Large intestine (tissue), 3 donors: ENCODE measurements at regions not wholly inside any gene's neighbourhood (a gene's known extent, or its start where the extent isn't known, plus 50 kb on each side); places are given as distances from the start of the nearest gene placed in this dataset.
"Not testable (repeated sequence)": the region's sequence is repeated elsewhere in the genome, so short reads cannot be mapped to it uniquely, and the experiment has no call there.

ENCODE experiments used
- DNase-seq, 2 donors: peaks; one replicate each; pipeline versions ENCODE4 v3.0.0 to v3.0.0-alpha.2; 2013
- H3K27ac ChIP-seq: one replicate; pipeline ENCODE4 v1.5.1; 2013; ENCODE audit warnings: low read length
- H3K27me3 ChIP-seq: 2 replicates; pipeline ENCODE4 v1.6.1; 2013; ENCODE audit warnings: low read length; ENCODE audit not compliant: control insufficient read depth, insufficient read depth
- H3K36me3 ChIP-seq: 2 replicates; pipeline ENCODE4 v1.6.1; 2013; ENCODE audit warnings: low read length; ENCODE audit not compliant: control insufficient read depth, insufficient read depth
- H3K4me1 ChIP-seq: one replicate; pipeline ENCODE4 v1.6.1; 2013; ENCODE audit warnings: low read length; ENCODE audit not compliant: control insufficient read depth, insufficient read depth
- H3K4me3 ChIP-seq: one replicate; pipeline ENCODE4 v1.5.1; 2013; ENCODE audit warnings: low read length
- H3K9me3 ChIP-seq: one replicate; pipeline ENCODE4 v1.6.1; 2013; ENCODE audit warnings: mild to moderate bottlenecking, low read depth, low read length, moderate library complexity; ENCODE audit not compliant: control insufficient read depth
- WGBS: methylation state at CpG from one replicate; pipeline ENCODE4 v1.1.5; 2013; ENCODE audit warnings: low lambda C conversion rate; ENCODE audit not compliant: insufficient coverage; 5-methylcytosine and 5-hydroxymethylcytosine counted together

DNA sequence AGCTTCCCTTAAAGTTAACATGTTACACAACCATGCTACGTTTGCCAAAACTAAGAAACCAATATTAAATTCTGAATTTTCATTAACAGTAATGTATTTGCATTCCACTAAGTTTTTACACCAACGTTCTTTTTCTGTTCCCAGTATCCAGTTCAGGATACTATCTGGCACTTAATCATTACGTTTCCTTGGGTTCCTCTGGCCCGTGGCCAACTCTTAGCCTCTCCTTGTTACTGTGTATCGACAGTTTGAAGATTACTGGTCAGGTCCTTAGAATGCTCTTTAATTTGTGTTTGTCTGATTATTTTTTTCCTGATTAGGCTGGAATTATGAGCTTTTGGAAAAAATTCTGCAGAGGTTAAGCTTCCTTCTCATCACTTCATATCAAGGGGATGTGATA, 95.5 kb downstream of the GOLGA8K start:
- not testable (repeated sequence) for H3K36me3 ChIP-seq, DNase-seq, H3K9me3 ChIP-seq, H3K4me3 ChIP-seq, H3K4me1 ChIP-seq, H3K27ac ChIP-seq, H3K27me3 ChIP-seq
- WGBS = no CpG with 5 or more reads among the region's 5 CpGs

DNA sequence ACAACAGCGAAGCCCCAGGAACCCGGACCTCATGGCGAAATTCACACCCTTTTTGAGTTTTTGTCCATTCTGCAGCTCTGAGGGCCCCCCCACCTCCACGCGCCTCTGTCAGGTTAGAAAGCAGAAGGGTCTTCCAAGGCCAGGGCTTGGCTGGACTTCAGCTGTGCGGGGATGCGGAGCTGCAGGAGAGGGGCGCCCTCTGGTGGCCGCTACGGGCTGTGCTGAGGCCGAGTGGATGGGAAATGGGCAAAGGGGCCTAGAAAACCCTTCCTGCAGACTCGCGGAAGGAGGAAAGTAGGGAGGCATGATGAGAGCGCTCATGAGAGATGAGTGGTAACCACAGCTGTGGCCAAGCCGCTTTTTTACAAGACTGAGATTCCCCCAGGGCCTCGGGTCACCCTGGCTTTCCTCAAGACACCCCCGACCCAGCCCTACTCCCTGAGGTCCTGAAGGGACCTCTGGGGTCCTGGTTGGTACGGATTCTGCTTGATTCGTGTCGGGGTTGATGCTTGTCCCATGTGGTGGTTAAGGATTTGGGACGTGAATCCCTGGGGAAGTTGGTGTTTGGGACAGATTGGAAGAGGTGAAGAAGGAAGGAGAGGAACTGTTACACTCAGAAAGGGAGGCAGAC, 126.8 kb downstream of the GOLGA8K start:
- H3K9me3 ChIP-seq, H3K4me1 ChIP-seq, H3K4me3 ChIP-seq, H3K27ac ChIP-seq, H3K27me3 ChIP-seq, H3K36me3 ChIP-seq: not testable (repeated sequence)
- DNase-seq = peak in 1 of 2 donors; percentile 0
- no CpG with 5 or more reads among the region's 21 CpGs for WGBS

DNA sequence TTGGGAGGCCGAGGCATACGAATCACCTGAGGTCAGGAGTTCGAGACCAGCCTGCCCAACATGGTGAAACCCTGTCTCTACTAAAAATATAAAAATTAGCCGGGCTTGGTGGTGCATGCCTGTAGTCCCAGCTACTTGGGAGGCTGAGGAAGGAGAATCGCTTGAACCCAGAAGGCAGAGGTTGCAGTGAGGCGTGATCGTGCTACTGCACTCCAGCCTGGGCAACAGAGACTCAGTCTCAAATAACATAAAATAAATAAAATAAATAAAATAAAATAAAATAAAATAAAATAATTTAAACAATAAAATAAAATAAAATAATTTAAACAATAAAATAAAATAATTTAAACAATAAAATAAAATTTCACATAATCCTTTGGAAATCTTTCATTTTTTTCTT, 149.1 kb downstream of the GOLGA8K start:
- H3K4me3 ChIP-seq, H3K36me3 ChIP-seq, H3K4me1 ChIP-seq, DNase-seq, H3K27me3 ChIP-seq, H3K9me3 ChIP-seq, H3K27ac ChIP-seq: not testable (repeated sequence)
- no CpG with 5 or more reads among the region's 7 CpGs for WGBS

DNA sequence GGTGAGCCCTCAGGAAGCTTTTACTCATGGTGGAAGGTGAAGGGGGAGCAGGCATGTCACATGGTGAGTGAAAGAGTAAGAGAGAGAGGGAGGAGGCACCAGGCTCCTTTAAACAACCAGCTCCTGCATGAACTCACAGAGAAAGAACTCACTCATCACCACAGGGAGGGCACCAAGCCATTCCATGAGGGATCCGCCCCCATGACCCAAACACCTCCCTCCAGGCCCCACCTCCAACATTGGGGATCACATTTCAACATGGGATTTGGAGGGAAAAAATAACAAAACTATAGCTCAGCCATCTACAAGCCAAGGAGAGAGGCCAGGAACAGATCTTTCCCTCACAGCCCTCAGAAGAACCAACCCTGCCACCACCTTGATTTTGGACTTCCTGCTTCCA, 153.9 kb downstream of the GOLGA8K start:
- not testable (repeated sequence) for H3K4me3 ChIP-seq, H3K4me1 ChIP-seq, DNase-seq, H3K27ac ChIP-seq, H3K9me3 ChIP-seq, H3K36me3 ChIP-seq, H3K27me3 ChIP-seq
- no CpG with 5 or more reads among the region's 1 CpG for WGBS

DNA sequence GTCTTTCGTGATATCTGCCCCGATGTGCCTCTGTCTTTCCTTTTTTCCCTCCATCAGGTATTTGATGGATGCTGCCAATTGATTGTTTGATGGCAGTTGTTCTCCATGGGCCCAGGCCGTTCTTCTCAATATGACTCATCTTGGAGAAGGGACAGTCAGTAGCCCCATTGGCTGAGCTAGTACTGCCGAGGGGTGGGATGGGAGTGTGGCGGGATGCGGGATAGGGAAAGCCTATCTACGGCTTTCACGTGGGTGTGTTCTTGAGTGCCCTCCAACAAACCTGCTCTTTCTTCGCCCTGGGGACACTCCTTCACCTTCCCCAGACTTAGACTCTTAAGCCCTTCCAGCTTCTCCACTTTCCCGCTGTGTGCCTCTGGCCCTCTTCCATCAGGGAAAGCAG, 159.4 kb downstream of the GOLGA8K start:
- WGBS = no CpG with 5 or more reads among the region's 10 CpGs
- not testable (repeated sequence) for H3K4me1 ChIP-seq, H3K27me3 ChIP-seq, H3K27ac ChIP-seq, DNase-seq, H3K4me3 ChIP-seq, H3K36me3 ChIP-seq, H3K9me3 ChIP-seq

DNA sequence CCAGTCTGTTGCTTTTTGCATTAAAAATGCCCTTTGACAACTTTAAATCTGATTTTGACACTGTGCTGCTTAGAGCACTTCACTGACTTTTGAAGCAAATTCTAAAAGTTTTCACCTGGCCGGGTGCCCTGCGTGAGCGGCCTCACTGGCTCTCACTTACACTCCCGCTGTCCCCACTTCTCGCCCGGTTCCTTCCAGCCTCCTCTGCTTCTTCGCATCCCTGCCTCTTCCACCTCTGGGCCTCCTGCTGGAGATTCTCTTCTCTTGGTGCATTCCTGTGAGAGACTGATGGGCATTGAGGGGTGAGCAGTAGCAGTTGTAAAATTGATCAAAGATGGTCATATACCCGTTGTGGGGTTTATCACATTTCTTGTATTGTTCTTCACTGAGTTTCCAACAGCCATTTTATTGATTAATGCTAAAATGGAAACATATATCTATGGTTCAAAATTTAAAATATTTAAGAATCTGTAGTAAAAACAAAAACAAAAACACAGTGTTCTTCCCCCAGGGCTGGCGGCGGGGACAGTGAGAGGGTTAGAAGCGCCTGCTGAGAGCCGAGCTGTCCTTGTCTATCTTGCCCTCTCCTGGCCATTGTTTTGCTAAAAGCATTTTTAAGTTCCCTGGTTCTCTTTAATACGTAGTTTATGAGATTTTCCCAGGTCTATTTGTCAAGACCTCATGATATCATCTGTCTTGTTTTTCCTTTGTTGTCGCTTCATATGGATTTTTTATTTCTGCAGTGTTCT, 160.1 kb downstream of the GOLGA8K start:
- DNase-seq = not testable (repeated sequence)

DNA sequence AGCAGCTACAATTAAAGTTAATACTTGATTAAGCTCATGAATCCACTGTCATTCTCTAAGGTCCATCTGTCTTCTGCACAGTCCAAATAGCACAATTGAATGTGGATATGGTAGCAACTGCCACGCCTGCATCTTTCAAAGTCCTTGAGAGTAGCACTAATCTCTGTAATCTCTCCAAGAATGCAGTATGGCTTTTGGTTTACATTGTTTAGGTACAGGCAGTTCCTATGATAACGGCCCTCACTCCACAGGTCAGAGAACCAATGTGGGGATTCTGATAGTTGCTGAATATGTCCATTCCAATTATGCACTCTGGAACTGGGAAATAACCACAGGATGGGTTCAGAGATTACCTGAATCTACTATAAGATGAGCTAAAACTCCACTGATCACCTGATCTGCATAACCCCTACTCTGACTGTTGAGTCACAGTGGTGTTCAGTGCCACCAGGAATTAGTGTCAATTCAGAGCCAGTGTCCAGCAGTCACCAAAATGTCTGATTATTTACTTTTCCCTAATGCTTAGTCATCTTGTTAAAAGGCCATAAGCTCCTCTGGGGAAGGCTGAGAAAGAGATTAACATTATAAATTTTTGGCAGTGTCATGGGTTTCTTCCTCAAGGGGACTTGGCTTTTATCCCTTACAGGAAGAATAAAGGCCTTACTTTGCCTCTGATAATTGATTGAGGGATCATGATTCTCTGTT, 175.5 kb downstream of the GOLGA8K start:
- H3K9me3 ChIP-seq, H3K4me1 ChIP-seq, H3K36me3 ChIP-seq, DNase-seq, H3K4me3 ChIP-seq, H3K27ac ChIP-seq, H3K27me3 ChIP-seq: not testable (repeated sequence)
- no CpG with 5 or more reads among the region's 2 CpGs for WGBS

More for the DNA sequence above, 160.1 kb downstream of the GOLGA8K start:
- not testable (repeated sequence) for H3K27me3 ChIP-seq, H3K36me3 ChIP-seq, H3K4me1 ChIP-seq, H3K4me3 ChIP-seq, H3K27ac ChIP-seq, H3K9me3 ChIP-seq
- WGBS = 100% methylated on average over 2 of the region's 14 CpGs

DNA sequence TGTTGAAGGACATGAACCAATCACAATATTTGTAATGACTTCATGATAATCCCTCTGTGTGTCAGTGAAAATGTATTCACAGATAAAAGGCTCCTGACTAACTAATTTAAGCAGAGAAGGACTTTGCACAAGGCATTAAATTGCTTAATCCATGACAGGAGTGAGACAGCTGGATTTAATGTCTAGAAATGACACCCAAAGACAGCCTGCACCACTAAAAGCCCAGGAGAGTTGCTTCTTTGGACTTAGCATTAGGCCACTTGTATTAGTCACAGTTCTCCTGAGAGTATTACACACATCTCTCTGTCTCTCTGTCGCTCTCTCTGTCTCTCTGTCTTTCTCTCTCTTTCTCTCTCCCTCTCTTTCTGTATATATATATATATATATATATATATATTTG, 180.4 kb downstream of the GOLGA8K start:
- H3K4me1 ChIP-seq = no peaks in the 10 kb centered on the region
- no peak overlapping the region for H3K27ac ChIP-seq
- WGBS = 80% methylated on average over 1 of the region's 1 CpG
- no peaks in the 10 kb centered on the region for H3K9me3 ChIP-seq
- H3K27me3 ChIP-seq = no peaks in the 10 kb centered on the region
- no peak overlapping the region for H3K4me3 ChIP-seq
- no peak for DNase-seq
- no peaks in the 10 kb centered on the region for H3K36me3 ChIP-seq
